HEK293 (cell line): ENCODE measurements at regions not wholly inside any gene's neighbourhood (a gene's known extent, or its start where the extent isn't known, plus 50 kb on each side); places are given as distances from the start of the nearest gene placed in this dataset.

Experiments
- CTCF ChIA-PET: fragments of 350-600 bp; formaldehyde crosslinking; extraction: SDS; loops from one replicate; lab custom pipeline; 2021; ENCODE audit warnings: antibody characterized with exemption; lab: Yijun Ruan, JAX
- POLR2A ChIA-PET: fragments of 300-600 bp; formaldehyde crosslinking; extraction: SDS; loops from one replicate; lab custom pipeline; 2020; ENCODE audit warnings: antibody characterized with exemption, inconsistent platforms; lab: Yijun Ruan, JAX
- H3K27ac ChIP-seq: fragments of 200-500 bp; sonication (Bioruptor generic); 2 replicates; pipeline ENCODE4 v1.5.1; 2014; ENCODE audit warnings: low read depth, low read length, control low read depth, inconsistent platforms; ENCODE audit errors: extremely low read depth
- H3K36me3 ChIP-seq, 2 experiments: fragments of 200-500 bp in 1 of 2; sonication (Bioruptor generic) in 1 of 2; 1 replicate in 1 of 2; 2 replicates in 1 of 2; pipeline ENCODE4 v1.5.1; 2014 to 2017; ENCODE audit warnings: inconsistent platforms in 2 of 2, low read length in 2 of 2; ENCODE audit not compliant: control insufficient read depth in 2 of 2, insufficient read depth in 1 of 2
- H3K4me1 ChIP-seq: fragments of 200-500 bp; sonication (Bioruptor generic); 2 replicates; pipeline ENCODE4 v1.5.1; 2014; ENCODE audit warnings: mild to moderate bottlenecking, low read length, inconsistent platforms; ENCODE audit not compliant: control insufficient read depth, insufficient read depth
- H3K4me3 ChIP-seq: 2 replicates; pipeline ENCODE4 v1.5.1; 2011; ENCODE audit warnings: low read depth, mild to moderate bottlenecking, control low read depth, low read length, moderate library complexity
- H3K9me3 ChIP-seq: fragments of 200-500 bp; sonication (Bioruptor generic); 2 replicates; pipeline ENCODE4 v1.5.1; 2014; ENCODE audit warnings: low read depth, low read length, inconsistent platforms; ENCODE audit not compliant: control insufficient read depth, insufficient read depth
- GLI4 ChIP-seq: fragments of 450-650 bp; formaldehyde crosslinking; IDR thresholded peaks from 2 replicates; pipeline ENCODE4 v1.5.1; 2016; ENCODE audit warnings: missing biosample characterization, missing genetic modification characterization
- KLF1 ChIP-seq: fragments of 450-650 bp; formaldehyde crosslinking; IDR thresholded peaks from 2 replicates; pipeline ENCODE4 v1.5.1; 2016; ENCODE audit warnings: missing biosample characterization, missing genetic modification characterization
- KLF9 ChIP-seq: fragments of 450-650 bp; formaldehyde crosslinking; IDR thresholded peaks from 2 replicates; pipeline ENCODE4 v1.5.1; 2016; ENCODE audit warnings: missing biosample characterization, missing genetic modification characterization, low read depth
- MZF1 ChIP-seq: fragments of 450-650 bp; formaldehyde crosslinking; IDR thresholded peaks from 2 replicates; pipeline ENCODE4 v1.5.1; 2017; ENCODE audit warnings: missing biosample characterization, missing genetic modification characterization, borderline replicate concordance
- OVOL3 ChIP-seq: fragments of 450-650 bp; formaldehyde crosslinking; IDR thresholded peaks from 2 replicates; pipeline ENCODE4 v1.5.1; 2016; ENCODE audit warnings: missing biosample characterization, missing genetic modification characterization
- PRDM2 ChIP-seq: fragments of 450-650 bp; formaldehyde crosslinking; IDR thresholded peaks from 2 replicates; pipeline ENCODE4 v1.5.1; 2016; ENCODE audit warnings: missing biosample characterization, missing genetic modification characterization, borderline replicate concordance
- ZBTB6 ChIP-seq: fragments of 450-650 bp; formaldehyde crosslinking; IDR thresholded peaks from 2 replicates; pipeline ENCODE4 v1.5.1; 2017; ENCODE audit warnings: missing biosample characterization, missing genetic modification characterization
- ZBTB7A ChIP-seq: fragments of 450-650 bp; formaldehyde crosslinking; IDR thresholded peaks from 2 replicates; pipeline ENCODE4 v1.5.1; 2016; ENCODE audit warnings: low read depth, missing biosample characterization, missing genetic modification characterization
- ZFHX2 ChIP-seq: fragments of 450-650 bp; formaldehyde crosslinking; conservative IDR thresholded peaks from 2 replicates; pipeline ENCODE4 v1.5.1; 2016; ENCODE audit warnings: missing biosample characterization, missing genetic modification characterization
- ZIC2 ChIP-seq: fragments of 450-650 bp; formaldehyde crosslinking; IDR thresholded peaks from 2 replicates; pipeline ENCODE4 v1.5.1; 2016; ENCODE audit warnings: missing biosample characterization, missing genetic modification characterization
- ZNF10 ChIP-seq: fragments of 450-650 bp; formaldehyde crosslinking; IDR thresholded peaks from 2 replicates; pipeline ENCODE4 v1.5.1; 2017; ENCODE audit warnings: missing biosample characterization, missing genetic modification characterization
- ZNF18 ChIP-seq: fragments of 450-650 bp; formaldehyde crosslinking; IDR thresholded peaks from 2 replicates; pipeline ENCODE4 v1.5.1; 2016; ENCODE audit warnings: missing biosample characterization, missing genetic modification characterization
- ZNF2 ChIP-seq: fragments of 450-650 bp; formaldehyde crosslinking; IDR thresholded peaks from 2 replicates; pipeline ENCODE4 v1.5.1; 2016; ENCODE audit warnings: missing biosample characterization, missing genetic modification characterization
- ZNF223 ChIP-seq: fragments of 450-650 bp; formaldehyde crosslinking; IDR thresholded peaks from 2 replicates; pipeline ENCODE4 v1.5.1; 2016; ENCODE audit warnings: missing biosample characterization, missing genetic modification characterization
- ZNF311 ChIP-seq: fragments of 450-650 bp; formaldehyde crosslinking; IDR thresholded peaks from 2 replicates; pipeline ENCODE4 v1.5.1; 2017; ENCODE audit warnings: missing biosample characterization, missing genetic modification characterization, borderline replicate concordance
- ZNF335 ChIP-seq: fragments of 450-650 bp; formaldehyde crosslinking; conservative IDR thresholded peaks from 2 replicates; pipeline ENCODE4 v1.5.1; 2016; ENCODE audit warnings: missing biosample characterization, missing genetic modification characterization
- ZNF350 ChIP-seq: fragments of 450-650 bp; formaldehyde crosslinking; IDR thresholded peaks from 2 replicates; pipeline ENCODE4 v1.5.0; 2017; ENCODE audit warnings: missing biosample characterization, mild to moderate bottlenecking, missing genetic modification characterization
- ZNF404 ChIP-seq: fragments of 450-650 bp; formaldehyde crosslinking; IDR thresholded peaks from 2 replicates; pipeline ENCODE4 v1.5.1; 2017; ENCODE audit warnings: missing biosample characterization, missing genetic modification characterization
- ZNF423 ChIP-seq: fragments of 450-650 bp; formaldehyde crosslinking; IDR thresholded peaks from 2 replicates; pipeline ENCODE4 v1.5.1; 2016; ENCODE audit warnings: missing biosample characterization, missing genetic modification characterization
- ZNF473 ChIP-seq: fragments of 450-650 bp; formaldehyde crosslinking; IDR thresholded peaks from 2 replicates; pipeline ENCODE4 v1.5.1; 2017; ENCODE audit warnings: missing biosample characterization, missing genetic modification characterization
- ZNF571 ChIP-seq: fragments of 450-650 bp; formaldehyde crosslinking; IDR thresholded peaks from 2 replicates; pipeline ENCODE4 v1.5.0; 2017; ENCODE audit warnings: missing biosample characterization, missing genetic modification characterization
- ZNF621 ChIP-seq: fragments of 450-650 bp; formaldehyde crosslinking; IDR thresholded peaks from 2 replicates; pipeline ENCODE4 v1.5.1; 2017; ENCODE audit warnings: missing biosample characterization, missing genetic modification characterization
- ZNF692 ChIP-seq: fragments of 450-650 bp; formaldehyde crosslinking; IDR thresholded peaks from 2 replicates; pipeline ENCODE4 v1.5.1; 2016; ENCODE audit warnings: missing biosample characterization, missing genetic modification characterization
- ZNF837 ChIP-seq: fragments of 450-650 bp; formaldehyde crosslinking; IDR thresholded peaks from 2 replicates; pipeline ENCODE4 v1.5.1; 2016; ENCODE audit warnings: missing biosample characterization, missing genetic modification characterization
- ZSCAN18 ChIP-seq: fragments of 450-650 bp; formaldehyde crosslinking; IDR thresholded peaks from 2 replicates; pipeline ENCODE4 v1.5.1; 2016; ENCODE audit warnings: missing biosample characterization, missing genetic modification characterization

- Histone ChIP-seq H3K4me3 (no peak overlapping the region), H3K36me3 (no peaks in the 10 kb centered on the region), H3K9me3 (no peaks in the 10 kb centered on the region), H3K27ac (no peak overlapping the region), H3K4me1 (peaks cover 7% of the 10 kb centered on the region)
- ChIA-PET CTCF (interaction anchor here (1.0 kb wide), 1 partner anchor 15 kb away, joined by 3 read pairs; no protein-coding TSS in a partner anchor), POLR2A (interaction anchor here (0.6 kb wide), 1 partner anchor 28 kb away, joined by 3 read pairs; no protein-coding TSS in a partner anchor)
- no peak for TF ChIP-seq OVOL3
- no peak for TF ChIP-seq ZBTB7A
- TF ChIP-seq ZNF311: no peak
- no peak for TF ChIP-seq ZNF223 (tag by site-specific recombination)
- no peak for TF ChIP-seq ZNF423 (tag by site-specific recombination)
- no peak for TF ChIP-seq ZNF473
- no peak for TF ChIP-seq ZNF692
- no peak for TF ChIP-seq ZNF404 (tag by site-specific recombination)
- TF ChIP-seq ZNF335 (tag by site-specific recombination): no peak
- TF ChIP-seq ZFHX2: no peak
- no peak for TF ChIP-seq ZNF18
- no peak for TF ChIP-seq ZSCAN18 (tag by site-specific recombination)
- no peak for TF ChIP-seq ZBTB6 (tag by site-specific recombination)
- no peak for TF ChIP-seq ZNF837 (tag by site-specific recombination)
- TF ChIP-seq ZNF621 (tag by site-specific recombination): no peak
- no peak for TF ChIP-seq ZIC2 (tag by site-specific recombination)
- no peak for TF ChIP-seq ZNF350 (tag by site-specific recombination)
- no peak for TF ChIP-seq KLF9 (tag by site-specific recombination)
- TF ChIP-seq ZNF2 (tag by site-specific recombination): no peak
Observed at GRCh38 chr14:34075042-34075744, 124.3 kb upstream of the EGLN3 start.

GRCh38 chr14:34072921-34073320 is 122.0 kb upstream of the EGLN3 start:
- H3K27ac ChIP-seq: no peak overlapping the region
- H3K4me3 ChIP-seq: no peak overlapping the region
- ChIA-PET POLR2A (no interaction called here), CTCF (interaction anchor here (0.5 kb wide), 1 partner anchor 74 kb away, joined by 3 read pairs; no protein-coding TSS in a partner anchor)
- no peaks in the 10 kb centered on the region for H3K36me3 ChIP-seq
- H3K4me1 ChIP-seq: peaks cover 11% of the 10 kb centered on the region
- no peaks in the 10 kb centered on the region for H3K9me3 ChIP-seq
- TF ChIP-seq ZNF571 (no peak), KLF1 (tag by site-specific recombination) (no peak), ZNF10 (tag by site-specific recombination) (no peak), PRDM2 (no peak), GLI4 (tag by site-specific recombination) (no peak), MZF1 (no peak)
